ENCODE measurements at regions not wholly inside any gene's neighbourhood (a gene's known extent, or its start where the extent isn't known, plus 50 kb on each side); places are given as distances from the start of the nearest gene placed in this dataset.

DNA sequence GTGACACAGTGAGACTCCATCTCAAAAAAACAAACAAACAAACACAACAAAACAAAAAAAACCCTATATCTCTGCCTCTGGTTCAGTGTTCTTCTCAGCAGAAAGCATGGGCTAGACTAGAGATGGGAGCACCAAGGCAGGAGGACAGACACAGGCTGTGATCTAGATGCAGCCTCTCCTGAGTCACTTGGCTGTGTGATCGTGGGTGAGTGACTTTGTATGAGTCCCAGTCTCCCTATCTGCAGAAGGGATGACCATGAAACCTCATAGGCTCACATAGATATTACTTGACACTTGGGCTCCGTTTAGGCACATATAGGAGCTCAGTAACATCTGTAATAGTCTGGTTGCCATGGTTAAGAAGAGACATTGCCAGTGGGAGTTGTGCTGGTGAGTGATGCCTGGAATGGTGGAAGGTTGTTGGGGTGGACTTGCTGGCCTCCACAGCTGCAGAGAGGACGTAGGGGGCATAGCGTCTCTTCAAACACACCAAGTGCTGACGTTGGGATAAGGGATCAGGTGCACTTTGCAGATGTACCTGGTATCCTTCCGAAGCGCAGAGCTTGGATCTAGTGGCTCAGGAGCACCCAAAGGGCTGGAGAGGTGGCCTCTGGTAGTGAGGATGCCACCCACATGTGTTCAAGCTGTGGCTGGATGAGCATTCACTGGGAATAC, 318.9 kb upstream of the HS6ST1 start:
- H3K4me3 ChIP-seq: no peak overlapping the region
- no peaks in the 10 kb centered on the region for H3K27me3 ChIP-seq
- no peak overlapping the region for H3K27ac ChIP-seq
- no peaks in the 10 kb centered on the region for H3K9me3 ChIP-seq
- H3K36me3 ChIP-seq: no peaks in the 10 kb centered on the region
- H3K4me1 ChIP-seq (ENCODE audit: insufficient read depth): no peaks in the 10 kb centered on the region
- peak in 1 of 5 donors; percentile 4 for DNase-seq
- intact Hi-C loops (cut with DNase I): no loop called here
- TF ChIP-seq, protein P1, sequence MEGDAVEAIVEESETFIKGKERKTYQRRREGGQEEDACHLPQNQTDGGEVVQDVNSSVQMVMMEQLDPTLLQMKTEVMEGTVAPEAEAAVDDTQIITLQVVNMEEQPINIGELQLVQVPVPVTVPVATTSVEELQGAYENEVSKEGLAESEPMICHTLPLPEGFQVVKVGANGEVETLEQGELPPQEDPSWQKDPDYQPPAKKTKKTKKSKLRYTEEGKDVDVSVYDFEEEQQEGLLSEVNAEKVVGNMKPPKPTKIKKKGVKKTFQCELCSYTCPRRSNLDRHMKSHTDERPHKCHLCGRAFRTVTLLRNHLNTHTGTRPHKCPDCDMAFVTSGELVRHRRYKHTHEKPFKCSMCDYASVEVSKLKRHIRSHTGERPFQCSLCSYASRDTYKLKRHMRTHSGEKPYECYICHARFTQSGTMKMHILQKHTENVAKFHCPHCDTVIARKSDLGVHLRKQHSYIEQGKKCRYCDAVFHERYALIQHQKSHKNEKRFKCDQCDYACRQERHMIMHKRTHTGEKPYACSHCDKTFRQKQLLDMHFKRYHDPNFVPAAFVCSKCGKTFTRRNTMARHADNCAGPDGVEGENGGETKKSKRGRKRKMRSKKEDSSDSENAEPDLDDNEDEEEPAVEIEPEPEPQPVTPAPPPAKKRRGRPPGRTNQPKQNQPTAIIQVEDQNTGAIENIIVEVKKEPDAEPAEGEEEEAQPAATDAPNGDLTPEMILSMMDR (IDR thresholded peaks at IDR 0.05): no peak
- TF ChIP-seq POLR2A (IDR thresholded peaks at IDR 0.05): no peak
- TF ChIP-seq EP300 (IDR thresholded peaks at IDR 0.05): no peak
- 91 to 95% (median 94%) methylated on average over 7 of the region's 7 CpGs for WGBS, 3 donors

DNA sequence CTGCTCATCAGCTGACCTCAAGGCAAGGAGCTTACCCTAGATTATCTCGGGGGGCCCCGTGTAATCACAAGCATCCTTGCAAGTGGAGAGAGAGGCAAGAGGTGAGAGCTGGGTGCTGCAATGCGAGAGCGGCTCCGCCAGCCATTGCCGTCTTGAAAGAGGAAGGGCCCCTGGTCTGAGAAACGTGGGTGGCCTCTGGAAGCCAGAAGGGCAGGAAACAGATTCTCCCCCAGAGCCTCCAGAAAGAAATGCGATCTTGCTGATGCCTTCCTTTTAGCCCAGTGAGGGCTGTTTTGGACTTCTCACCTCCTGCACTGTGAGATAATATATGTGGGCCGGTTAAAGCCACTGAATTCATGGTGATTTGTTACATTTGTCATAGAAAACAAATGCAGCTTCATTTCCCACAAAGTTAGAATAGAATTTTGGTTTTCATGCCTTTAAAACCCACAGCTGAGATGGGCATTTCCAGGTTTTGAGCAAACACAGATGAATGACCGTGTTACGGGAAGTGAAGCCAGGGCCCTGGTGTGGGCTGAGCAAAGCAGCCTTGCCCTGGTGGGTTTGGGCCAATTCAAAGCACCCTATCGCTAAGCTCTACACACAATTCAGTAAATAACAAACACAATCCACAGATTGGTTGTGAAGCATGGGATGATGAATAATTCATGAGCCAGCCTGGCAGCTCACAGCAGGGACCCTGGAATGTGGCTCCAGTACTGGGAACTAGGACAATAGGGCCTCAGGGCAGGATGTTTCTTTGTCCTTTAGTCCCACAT, 319.9 kb upstream of the HS6ST1 start:
- Histone ChIP-seq H3K4me3 (no peak overlapping the region), H3K36me3 (no peaks in the 10 kb centered on the region), H3K27ac (no peak overlapping the region), H3K27me3 (no peaks in the 10 kb centered on the region), H3K4me1 (ENCODE audit: insufficient read depth) (no peaks in the 10 kb centered on the region), H3K9me3 (no peaks in the 10 kb centered on the region)
- peak in 1 of 5 donors; percentile 2 for DNase-seq
- 67 to 75% (median 73%) methylated on average over 12 of the region's 12 CpGs for WGBS, 3 donors
- intact Hi-C loops (cut with DNase I): no loop called here
- TF ChIP-seq EP300 (IDR thresholded peaks at IDR 0.05) (no peak), POLR2A (IDR thresholded peaks at IDR 0.05) (no peak)
- TF ChIP-seq, protein P1 (IDR thresholded peaks at IDR 0.05): no peak

DNA sequence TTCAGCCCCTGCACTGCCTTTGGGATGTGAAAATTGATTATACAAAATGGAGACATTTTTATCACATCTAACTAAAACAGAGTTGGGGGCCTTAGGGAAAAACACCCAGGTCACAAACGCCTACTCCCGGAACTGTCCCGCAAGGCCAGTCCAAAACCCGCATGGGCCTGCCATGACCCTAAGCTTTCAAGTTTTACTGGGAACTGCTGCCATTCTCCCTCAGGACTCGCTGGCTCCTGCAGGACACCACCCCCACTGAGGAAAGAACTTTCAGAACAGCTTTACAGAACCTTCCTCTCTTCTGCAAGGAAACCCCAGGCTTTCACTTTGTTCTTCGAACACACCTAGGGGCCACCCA, 320.4 kb upstream of the HS6ST1 start:
- 95 to 97% (median 95%) methylated on average over 6 of the region's 6 CpGs for WGBS, 3 donors
- Histone ChIP-seq H3K9me3 (no peaks in the 10 kb centered on the region), H3K4me3 (no peak overlapping the region), H3K27ac (no peak overlapping the region), H3K4me1 (ENCODE audit: insufficient read depth) (no peaks in the 10 kb centered on the region), H3K27me3 (no peaks in the 10 kb centered on the region), H3K36me3 (no peaks in the 10 kb centered on the region)
- intact Hi-C loops (cut with DNase I): no loop called here
- DNase-seq: peak in 1 of 5 donors; percentile 1
- TF ChIP-seq EP300 (IDR thresholded peaks at IDR 0.05) (no peak), POLR2A (IDR thresholded peaks at IDR 0.05) (no peak)
- TF ChIP-seq, protein P1 (IDR thresholded peaks at IDR 0.05): no peak

DNA sequence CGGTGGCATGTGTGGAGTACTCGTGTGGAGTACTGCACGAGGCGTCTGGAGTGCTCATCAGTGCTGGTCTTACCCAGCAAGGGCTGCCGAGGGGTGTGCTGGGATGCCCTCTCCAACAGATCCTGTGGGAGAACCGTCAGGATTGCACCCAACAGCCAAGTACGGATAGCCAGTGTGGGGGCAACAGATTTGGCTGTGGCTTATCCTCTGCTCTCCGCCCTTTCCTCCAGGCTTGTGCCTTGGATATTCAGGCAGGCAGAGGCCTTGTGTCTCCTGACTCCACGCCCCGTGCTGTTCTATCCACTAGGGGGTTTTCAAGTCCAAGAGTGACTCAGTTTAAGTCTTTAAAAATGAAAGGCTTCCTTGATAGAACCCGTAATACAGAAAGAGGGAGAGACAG, 321.0 kb upstream of the HS6ST1 start:
- no peaks in the 10 kb centered on the region for H3K9me3 ChIP-seq
- DNase-seq: peak in 1 of 5 donors; percentile 3
- no peak overlapping the region for H3K27ac ChIP-seq
- intact Hi-C loops (cut with DNase I): no loop called here
- no peaks in the 10 kb centered on the region for H3K4me1 ChIP-seq (ENCODE audit: insufficient read depth)
- no peaks in the 10 kb centered on the region for H3K36me3 ChIP-seq
- no peak overlapping the region for H3K4me3 ChIP-seq
- no peaks in the 10 kb centered on the region for H3K27me3 ChIP-seq
- TF ChIP-seq EP300 (IDR thresholded peaks at IDR 0.05): no peak
- TF ChIP-seq POLR2A (IDR thresholded peaks at IDR 0.05): no peak
- TF ChIP-seq, protein P1 (IDR thresholded peaks at IDR 0.05): no peak
- WGBS, 3 donors: 91 to 94% (median 93%) methylated on average over 11 of the region's 11 CpGs

All from ovary (tissue), 7 donors.